ENCODE measurements at regions not wholly inside any gene's neighbourhood (a gene's known extent, or its start where the extent isn't known, plus 50 kb on each side); places are given as distances from the start of the nearest gene placed in this dataset.

GRCh38 chr2:123606631-123607030 is 418.5 kb upstream of the CNTNAP5 start:
- Histone ChIP-seq H3K4me3 (no peak overlapping the region), H3K27ac (ENCODE audit: low read depth) (no peak overlapping the region), H2AFZ (no peak overlapping the region), H3K36me3 (ENCODE audit: insufficient read depth) (no peaks in the 10 kb centered on the region), H3K79me2 (replicated peaks; ENCODE audit: insufficient read depth) (no peaks in the 10 kb centered on the region), H3K27me3 (ENCODE audit: insufficient read depth) (no peaks in the 10 kb centered on the region), H3F3A (replicated peaks; ENCODE audit: low read depth) (no peaks in the 10 kb centered on the region), H4K20me1 (replicated peaks; ENCODE audit: insufficient read depth) (no peaks in the 10 kb centered on the region), H3K9me2 (ENCODE audit: insufficient read depth) (peaks cover 12% of the 10 kb centered on the region; the same call in 1 of the 2 replicates), H3K4me1 (ENCODE audit: insufficient read depth) (peaks cover 15% of the 10 kb centered on the region), H3K4me2 (no peak overlapping the region)
- peaks cover 4% of the 10 kb centered on the region for H3K27me3 Mint-ChIP-seq (ENCODE audit: insufficient read depth, low read depth, poor library complexity)
- no peak for TF ChIP-seq EZH2 (IDR thresholded peaks at IDR 0.05; ENCODE audit: low read depth, unreplicated experiment)
- TF ChIP-seq ETS1 (IDR thresholded peaks at IDR 0.05): no peak
- TF ChIP-seq ZNF462 (CRISPR knock-in tag; IDR thresholded peaks at IDR 0.05): no peak
- TF ChIP-seq ZNF331 (CRISPR knock-in tag; IDR thresholded peaks at IDR 0.05; ENCODE audit: low read depth): no peak
- no peak for TF ChIP-seq EZH2phosphoT487 (IDR thresholded peaks at IDR 0.05; ENCODE audit: unreplicated experiment)
- TF ChIP-seq POLR2AphosphoS5 (IDR thresholded peaks at IDR 0.05; ENCODE audit: low read depth): no peak
- no peak for TF ChIP-seq CTCF (conservative IDR thresholded peaks at IDR 0.05; ENCODE audit: low read depth in 2 of 2)
- H3K36me3 Mint-ChIP-seq (ENCODE audit: low read depth): peaks cover 12% of the 10 kb centered on the region
- peaks cover 24% of the 10 kb centered on the region for H3K4me1 Mint-ChIP-seq
- H3K4me3 Mint-ChIP-seq: no peak overlapping the region
- H3K9me3 Mint-ChIP-seq: peaks cover 4% of the 10 kb centered on the region; the same call in 2 of the 3 replicates
- H3K27ac Mint-ChIP-seq: no peak overlapping the region
- DNase-seq (ENCODE audit: low spot score) (no peak), ATAC-seq (no peak)

Measured in GM23338 (cell line).